ENCODE measurements at regions not wholly inside any gene's neighbourhood (a gene's known extent, or its start where the extent isn't known, plus 50 kb on each side); places are given as distances from the start of the nearest gene placed in this dataset.
"Not testable (repeated sequence)": the region's sequence is repeated elsewhere in the genome, so short reads cannot be mapped to it uniquely, and the experiment has no call there.

DNA sequence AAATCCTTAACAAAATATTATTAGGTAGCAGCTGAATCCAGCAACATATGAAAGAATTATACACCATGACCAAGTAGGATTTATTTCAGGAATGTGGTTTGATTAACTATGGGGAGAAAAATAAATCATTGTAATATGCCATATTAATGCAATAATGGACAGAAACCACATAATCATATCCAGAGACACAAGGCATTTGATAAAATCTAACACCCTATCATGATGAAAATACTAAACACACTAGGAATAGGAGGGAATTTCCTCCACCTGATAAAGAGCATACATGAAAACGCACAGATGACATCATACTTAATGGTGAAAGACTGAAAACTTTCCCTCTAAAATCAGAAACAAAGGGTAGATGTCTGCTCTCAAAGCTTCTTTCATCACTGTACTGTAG lies 238.9 kb downstream of the PHLDA1 start:
- no peak for DNase-seq (ENCODE audit: low read depth)

DNA sequence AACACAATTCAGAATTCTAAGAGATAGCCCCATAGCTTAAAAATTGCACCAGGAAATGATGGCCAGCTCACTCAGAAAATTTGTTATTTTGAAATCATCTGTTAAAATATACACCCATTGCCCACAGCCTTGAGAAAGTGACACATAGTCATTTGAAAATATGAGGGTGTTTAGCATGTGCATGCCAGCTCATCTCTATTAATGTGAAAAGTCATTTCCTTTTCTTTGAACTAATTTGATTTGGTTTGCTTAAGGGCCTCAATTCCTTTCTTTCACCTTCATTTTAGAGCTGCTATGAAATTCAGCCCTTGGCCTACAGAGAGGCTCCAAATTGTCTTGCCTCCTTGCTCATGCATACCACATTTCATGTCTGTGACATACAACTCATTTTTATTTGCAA lies 241.4 kb downstream of the PHLDA1 start:
- no peak for DNase-seq (ENCODE audit: low read depth)

DNA sequence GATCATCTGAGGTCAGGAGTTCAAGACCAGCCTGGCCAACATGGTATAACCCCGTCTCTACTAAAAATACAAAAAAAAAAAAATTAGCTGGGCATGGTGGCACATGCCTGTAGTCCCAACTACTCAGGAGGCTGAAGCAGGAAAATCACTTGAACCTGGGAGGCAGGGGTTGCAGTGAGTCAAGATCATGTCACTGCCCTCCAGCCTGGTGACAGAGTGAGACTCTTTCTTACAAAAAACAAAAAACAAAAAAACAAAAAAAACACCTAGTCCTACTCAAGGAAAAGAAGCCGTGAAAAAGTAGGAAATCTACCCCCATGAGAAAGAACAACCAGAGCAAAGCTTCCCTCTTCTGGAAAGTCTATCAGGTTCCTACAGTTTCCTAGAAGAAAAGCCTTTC lies 244.4 kb downstream of the PHLDA1 start:
- not testable (repeated sequence) for DNase-seq (ENCODE audit: low read depth)

DNA sequence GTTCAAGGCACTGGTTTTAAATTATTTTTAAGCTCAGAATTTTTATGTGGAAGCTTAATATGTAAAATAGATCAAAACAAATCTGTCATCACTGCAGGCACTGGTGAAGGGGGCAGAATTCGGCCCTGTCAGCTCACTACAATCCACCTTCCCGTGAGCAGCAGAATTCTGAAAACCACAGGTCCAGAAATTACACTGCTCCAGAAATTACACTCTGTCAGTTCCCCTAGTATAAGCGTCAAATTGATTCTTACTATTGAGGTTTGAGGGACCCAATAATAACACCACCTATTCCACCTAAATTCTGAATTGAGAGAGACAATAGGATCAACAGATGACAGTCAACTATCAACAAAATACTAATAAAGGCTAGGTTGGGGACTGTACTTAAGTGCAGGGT lies 245.5 kb downstream of the PHLDA1 start:
- no peak for DNase-seq (ENCODE audit: low read depth)

DNA sequence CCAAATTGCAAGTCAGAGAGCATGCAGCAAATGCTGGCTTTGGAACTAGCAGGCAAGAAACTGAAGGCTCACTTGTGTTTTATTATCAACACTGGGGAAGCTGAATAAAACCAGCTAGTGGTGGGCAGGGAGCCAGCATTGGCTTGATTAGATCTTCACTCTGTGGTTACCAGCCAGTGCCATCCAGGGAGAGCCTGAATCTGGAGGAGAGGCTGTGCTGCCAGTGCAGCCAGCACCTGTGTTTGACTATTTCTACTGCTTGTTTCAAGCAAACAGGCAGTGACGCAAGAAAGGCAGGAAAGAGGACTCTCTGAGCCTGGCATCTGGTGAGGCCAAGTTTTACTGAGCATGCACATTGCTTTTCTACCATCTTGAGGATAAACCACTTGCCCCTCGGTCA lies 247.0 kb downstream of the PHLDA1 start:
- DNase-seq (ENCODE audit: low read depth) = no peak

DNA sequence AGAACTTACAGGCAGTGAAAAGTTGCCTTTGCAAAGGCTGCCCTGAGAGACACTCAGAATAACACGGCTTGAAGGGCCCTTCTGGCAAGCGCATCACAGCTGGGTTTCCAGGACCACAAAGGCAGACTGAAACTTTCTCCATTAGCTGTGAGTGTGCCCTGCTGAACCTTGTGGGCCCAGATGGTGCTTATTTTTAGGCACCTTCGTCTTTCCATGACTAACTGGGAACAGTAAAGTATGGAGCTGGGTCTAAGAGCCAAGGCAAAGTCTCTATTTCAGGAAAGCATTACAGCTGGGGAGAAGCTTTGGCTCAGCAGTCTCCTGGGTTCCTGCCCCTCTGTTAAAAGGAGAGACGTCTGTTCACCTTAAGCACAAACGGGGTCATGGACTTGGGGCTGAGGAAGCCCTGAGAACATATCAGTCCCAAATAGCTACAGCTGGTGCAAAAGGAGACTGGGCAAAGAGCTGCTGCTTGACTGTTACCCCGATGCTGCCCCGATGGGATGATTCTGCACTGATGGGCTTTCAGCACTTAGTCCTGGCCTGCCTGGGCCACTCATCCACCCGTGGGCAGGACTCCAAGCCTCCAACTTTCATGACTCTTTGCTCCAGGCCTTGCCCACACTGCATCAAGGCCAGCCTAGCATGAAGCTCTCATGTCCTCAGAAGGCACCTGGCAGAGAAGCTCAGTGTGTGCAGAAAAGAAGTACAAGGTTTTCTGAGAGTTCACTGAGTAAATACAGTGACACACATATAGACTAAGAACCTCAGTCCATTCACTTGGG lies 248.3 kb downstream of the PHLDA1 start:
- DNase-seq (ENCODE audit: low read depth) = no peak

DNA sequence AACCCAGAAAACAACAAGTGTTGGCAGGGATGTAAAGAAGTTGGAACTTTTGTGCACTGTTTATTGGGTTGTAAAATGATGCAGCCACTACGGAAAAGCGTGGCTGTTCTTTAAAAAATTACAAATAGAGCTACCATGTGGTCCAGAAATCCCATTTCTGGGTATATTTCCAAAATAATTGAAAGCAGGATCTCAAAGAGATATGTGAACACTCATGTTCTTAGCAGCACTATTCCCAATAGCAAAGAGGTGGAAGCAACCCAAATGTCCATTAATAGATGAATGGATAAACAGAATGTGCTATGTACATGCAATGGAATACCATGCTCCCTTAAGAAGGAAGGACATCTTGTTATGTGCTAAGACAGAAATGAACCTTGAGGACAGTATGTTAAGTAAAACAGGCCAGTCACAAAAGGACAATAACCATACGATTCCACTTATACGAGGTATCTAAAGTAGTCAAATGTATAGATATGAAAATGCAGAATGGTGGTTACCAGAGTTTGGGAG lies 249.5 kb downstream of the PHLDA1 start:
- no peak for DNase-seq (ENCODE audit: low read depth)

DNA sequence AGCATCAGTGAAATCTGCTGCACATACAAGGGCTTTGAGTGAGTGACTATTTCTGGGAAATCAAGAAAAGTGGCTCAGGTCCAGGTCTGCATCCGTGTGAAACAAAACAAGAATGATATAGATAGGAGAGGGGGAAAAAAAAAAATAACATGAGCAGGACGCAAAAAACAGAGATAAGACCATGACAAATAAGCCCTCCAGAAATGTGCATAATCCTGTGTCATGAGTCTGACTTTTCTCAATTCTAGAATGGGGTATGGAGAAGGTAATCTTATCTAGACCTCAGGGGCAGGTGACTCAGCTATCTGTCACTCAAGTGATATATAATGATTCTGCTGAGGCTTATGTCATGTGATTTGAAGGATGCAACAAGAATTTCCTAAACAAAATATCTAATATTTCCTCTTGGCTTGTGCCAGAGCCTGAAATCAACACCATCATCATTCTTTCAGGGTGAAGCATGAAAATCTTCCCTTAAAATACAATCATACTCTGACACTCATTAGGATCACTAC lies 250.0 kb downstream of the PHLDA1 start:
- no peak for DNase-seq (ENCODE audit: low read depth)

DNA sequence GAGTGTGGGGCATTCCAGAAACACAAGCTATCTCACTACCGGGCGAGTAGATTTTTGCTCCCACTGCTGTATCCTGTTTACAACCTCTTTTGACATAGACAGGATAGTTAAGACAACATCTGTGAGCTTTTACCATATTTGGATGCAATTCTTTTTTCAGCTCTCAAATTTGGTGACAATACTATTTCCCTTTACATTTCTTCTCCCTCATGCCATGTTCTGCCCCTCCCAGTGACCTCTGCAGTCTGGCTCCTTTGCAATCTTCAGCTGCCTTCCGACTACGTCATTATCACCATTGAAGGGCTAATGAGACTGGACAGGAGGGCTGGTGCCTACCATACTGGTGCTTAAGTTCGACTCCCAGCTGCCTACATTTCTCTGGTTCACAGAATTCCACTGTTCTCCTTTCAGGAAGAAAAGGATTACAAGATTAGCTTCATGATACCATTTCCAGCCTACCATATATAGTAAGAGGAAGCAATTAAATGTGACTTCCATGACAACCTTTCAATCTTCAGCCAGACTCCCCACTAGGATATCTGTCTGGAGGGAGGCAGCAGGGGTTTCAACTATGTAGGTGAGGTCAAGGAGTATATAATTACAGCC lies 251.6 kb downstream of the PHLDA1 start:
- no peak for DNase-seq (ENCODE audit: low read depth)

DNA sequence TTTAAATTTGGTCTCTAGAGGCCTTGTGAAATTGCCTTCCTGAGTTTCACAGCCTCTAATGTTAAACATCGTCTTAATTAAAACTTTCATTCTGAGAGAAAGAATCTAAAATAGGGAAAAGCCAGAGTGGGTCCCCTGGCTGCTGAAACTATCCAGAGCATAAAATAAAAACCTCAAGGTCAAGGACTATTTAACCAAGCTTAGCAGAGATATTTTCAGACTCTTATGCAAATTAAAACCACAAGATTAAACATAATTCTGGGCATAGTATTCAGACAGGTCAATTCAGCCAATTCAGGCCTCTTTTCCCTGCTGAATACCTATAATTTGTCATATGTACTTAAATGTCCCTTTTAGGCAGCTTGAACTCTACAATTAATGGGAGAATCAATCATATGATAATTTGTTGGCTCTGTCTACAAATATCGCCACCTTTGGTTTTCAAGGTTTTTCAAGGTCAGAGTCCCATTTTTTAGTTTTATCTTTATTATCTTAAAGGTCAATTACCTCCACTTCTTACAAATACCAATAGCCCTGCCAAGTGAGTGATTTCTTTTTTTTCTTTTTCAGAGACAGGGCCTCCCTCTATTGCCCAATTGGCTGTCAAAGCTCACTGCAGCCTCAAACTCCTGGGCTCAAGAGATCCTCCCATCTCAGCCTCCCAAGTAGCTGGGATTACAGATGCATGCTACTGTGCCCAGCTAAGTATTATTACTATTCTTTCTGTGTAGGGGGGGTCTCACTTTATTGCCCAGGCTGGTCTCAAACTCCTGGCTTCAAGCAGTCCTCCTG lies 257.1 kb downstream of the PHLDA1 start:
- DNase-seq (ENCODE audit: low read depth) = no peak

DNA sequence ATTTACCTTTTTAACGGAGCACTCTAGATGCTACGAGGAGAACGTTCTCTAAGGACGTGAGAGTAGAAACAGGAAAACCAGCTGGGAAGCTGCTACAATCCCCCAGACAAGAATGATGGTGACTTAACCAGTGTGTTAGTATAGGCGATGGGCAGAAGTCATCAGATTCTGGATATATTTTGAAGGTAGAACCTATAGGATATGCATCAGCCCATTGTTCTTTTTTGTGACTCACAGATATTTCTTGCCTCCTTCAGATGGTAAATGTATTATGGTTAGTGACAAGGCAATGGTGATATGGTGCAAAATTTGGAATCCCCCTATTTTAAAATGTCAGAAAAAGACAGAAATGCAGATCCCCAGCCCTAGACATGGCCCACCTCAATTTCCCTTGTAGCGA lies 258.2 kb downstream of the PHLDA1 start:
- no peak for DNase-seq (ENCODE audit: low read depth)

DNA sequence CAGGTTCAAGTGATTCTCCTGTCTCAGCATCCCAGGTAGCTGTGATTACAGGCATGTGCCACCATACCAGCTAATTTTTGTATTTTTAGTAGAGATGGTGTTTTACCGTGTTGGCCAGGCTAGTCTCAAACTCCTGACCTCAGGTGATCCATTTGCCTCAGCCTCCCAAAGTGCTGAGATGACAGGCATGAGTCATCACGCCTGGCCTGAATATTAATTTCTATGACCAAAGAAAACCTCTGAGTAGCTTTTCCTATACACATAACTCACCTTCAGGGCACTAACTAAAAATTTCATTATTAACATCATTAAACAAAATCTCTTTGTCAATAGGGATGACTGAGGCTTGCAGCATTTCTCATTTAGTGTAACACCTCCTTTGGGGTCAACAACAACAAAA lies 259.6 kb upstream of the KRR1 start:
- DNase-seq (ENCODE audit: low read depth) = no peak

DNA sequence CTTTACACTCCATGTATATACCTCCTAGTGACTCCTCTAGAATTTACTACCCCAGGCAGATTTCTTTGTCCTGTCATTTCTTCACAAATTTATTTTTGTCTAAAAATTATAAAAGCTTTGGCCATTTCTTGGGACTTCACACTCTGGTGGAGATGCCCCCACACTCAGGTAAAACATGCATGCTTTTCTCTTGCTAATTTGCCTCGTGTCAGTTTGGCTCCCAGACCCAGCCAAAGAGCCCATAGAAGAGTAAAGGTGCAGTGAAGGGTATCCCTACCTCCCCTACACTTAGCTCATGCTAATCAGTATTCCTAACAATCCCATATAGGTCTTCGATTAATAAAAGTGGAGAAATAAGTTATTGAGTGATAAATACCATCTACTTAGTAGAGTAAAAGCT lies 256.5 kb upstream of the KRR1 start:
- DNase-seq (ENCODE audit: low read depth) = no peak

DNA sequence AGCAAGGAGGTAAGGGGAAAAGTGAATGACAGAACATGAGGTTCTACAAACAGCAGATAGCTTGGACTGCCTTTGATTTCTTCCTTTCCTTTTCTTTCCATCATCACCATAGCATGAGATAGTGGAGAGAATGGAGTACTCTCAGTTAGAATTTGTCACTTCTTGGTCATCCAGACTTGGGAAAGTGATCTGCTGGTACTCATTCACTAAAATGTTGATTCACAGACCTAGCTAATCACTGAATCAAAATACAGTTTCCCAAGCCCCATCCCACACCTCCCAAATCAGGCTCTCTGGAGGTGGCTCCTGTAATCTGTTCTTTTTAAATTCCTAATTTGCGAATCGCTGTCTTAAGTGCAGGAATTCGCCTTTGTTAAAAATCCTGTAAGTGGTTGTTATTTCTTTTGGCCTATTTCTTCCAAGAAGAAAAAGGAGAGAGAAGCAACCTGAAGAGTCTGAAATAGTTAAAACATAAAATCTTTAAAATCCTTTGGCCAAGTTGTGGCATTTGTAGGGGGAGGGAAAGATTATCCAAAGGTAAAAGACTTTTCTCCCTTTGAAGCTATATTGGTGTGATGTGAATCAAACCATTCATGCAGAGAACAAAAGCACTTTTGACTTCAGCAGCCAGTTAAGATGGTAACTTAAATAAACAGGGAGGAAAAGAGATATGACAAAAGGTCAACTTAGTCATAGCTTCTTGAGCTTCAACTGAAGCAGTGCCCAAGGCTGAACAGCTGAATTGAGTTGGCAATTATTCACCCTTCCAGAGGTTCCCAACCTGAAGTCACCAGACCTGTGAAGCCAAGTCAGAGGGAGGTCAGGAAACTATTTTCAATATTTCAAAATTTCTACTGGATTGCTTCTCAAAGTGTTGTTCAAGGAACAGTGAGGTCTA lies 255.1 kb upstream of the KRR1 start:
- no peak for DNase-seq (ENCODE audit: low read depth)

DNA sequence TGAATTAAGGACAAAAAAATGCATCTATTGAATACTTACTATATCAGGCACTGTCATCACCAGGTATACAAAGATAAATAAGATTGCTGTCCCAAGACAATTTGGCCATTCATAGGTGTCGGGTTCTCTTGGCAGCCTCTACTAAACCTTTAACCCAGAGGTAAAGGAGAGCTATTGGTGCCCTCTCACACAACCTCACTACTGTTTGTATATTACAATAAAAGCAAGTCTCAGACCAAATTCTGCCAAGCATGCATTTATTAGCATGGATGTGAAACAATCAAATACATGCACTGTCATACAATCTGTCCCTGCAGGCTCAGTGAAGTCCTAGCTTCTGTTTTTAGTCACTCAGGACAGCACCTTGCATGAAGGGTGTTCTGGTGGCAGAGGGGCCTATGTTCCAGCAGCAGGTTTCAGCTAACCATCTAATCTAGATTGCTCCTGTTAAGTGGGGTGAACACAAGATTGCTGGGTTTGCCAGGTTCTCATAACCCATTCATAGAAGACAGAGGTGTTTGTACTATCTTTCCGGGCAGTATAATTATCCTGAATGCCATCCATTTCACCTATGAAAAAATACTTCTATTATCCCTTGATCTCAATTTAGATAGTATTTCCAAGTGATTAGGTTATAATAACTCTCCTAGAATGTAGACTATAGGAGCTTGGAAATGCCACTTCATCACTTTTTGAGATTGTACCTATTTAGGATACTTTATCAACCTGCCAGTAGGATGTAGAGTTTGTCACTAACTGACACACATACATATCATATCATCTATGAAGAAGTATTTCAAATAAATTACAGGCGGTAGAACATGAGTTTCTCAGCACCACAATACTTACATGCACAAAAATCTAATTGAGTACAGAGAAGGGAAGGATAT lies 254.0 kb upstream of the KRR1 start:
- DNase-seq (ENCODE audit: low read depth) = no peak

DNA sequence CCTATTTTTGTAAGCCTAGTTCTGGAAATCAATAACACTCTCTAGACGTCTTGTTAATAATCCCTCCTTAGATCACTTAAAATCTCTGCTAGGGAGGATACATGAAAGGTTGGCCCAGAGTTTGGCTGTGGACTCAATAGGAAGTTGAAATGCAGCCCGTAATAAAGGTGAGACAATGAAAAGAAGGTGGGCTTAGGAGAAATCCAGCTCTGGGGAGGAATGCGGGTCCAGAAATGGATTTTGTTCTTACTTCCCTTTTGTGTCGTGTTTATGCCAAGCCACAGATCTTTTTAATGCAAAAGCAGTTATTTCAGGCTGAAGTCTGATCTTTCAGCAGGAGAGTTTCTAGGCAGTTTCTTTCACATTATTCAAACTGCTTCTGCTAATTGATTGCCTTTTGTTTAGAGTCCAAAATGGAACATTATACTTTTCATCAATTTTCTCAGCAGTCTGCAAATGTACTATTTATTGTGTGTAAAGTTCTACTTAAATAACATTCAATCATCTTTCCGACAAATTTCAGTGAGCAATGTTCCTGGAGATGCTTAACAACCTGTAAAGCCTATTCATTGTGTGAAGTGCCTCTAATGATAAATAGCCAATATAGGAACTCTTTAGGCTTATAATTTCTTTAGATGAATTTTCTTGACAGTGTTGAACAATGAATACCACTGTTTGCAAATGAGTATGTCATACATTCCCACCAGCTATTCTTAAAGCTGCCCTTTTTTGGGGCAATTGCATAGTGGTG lies 252.9 kb upstream of the KRR1 start:
- no peak for DNase-seq (ENCODE audit: low read depth)

DNA sequence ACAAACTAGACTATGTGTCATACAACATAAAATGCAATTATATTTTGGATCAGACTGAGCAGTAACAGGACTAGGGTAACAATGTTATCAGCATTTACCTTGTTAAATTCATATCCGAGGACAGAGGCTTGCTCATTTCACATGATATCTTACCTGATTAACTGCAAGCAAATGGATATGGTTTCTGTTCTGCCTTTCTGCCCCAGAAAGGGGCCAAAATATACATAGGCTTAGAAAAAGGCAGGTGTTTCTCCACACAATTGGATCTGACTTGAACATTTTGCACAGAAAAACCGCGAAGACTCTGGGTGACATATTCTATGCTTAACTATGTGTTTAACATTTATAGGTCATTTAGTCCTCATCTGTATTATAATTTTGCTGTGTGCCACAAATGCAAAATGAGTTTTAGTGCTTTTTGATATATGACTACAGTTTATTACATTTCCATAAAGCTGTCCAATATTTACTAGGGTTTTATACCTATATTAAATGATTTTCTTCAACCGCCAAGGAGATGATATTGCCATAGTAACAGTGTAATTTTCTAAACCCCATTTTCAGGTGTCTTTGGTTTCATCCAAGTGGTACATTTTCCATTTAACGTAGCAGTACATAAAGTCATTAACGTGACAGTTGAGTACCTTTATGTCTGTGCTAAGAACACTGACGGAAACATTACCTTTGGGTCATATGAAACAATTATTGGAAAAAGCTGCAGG lies 249.3 kb upstream of the KRR1 start:
- DNase-seq (ENCODE audit: low read depth) = no peak

DNA sequence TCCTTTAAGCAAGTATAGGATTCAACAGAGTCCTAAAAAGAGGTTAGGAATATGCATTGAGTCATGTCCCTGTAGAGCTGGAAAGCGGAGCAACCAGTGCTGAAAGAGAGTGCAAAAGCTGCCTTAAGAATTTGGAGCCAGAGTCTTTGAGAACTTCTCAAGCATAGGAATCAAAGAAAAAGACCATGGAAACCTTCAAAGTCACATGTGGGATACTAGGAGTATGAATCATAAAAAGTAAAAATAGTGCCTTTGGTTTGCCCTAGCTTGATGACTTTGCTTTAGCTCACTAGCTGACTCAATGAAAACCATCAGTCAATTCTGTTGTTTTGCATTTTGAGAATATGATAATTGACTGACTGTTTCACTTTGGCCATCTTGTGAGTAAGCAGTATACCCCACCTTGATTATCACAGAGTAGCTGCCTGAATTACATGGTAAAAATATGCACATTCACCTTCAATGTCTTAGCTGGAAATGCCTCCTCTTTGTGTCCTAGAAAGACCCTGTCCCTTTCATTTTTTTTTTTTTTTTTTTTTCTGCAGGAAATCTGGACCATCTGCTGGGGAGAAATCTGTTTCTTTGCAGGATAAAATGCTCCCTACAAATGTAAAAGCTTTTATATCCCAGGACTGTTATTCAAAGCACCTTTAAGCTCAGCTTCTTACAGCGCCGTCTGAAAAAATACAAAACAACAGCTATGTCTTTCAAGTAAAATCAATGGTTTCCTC lies 248.6 kb upstream of the KRR1 start:
- DNase-seq (ENCODE audit: low read depth) = no peak

DNA sequence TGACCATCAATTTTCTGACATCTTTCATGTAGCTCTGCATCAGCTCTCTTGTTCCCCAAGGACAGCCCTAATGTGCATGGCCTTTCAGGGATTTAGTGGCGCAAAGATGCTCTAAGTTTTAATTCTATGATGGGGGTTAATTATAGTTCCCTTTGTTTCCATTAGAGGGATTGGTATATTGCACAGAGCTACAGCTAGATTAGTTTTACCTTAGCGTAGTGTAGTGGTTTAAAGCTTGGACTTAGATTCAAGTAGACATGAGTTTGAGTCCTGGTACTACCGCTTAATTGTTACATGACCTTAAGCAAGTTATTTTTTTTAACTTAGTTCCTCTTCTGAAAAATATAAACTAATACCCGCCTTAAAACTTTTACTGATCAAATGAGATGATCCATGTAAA lies 247.8 kb upstream of the KRR1 start:
- no peak for DNase-seq (ENCODE audit: low read depth)

Measured in stimulated activated CD8-positive, alpha-beta memory T cell treated with anti-CD3 and anti-CD28 coated beads, Interleukin-12 subunit alpha, Interleukin-12 subunit beta, amount 100 ng/mL, for 4 hours (primary cell).